Adrenal gland (tissue), 5 donors: ENCODE measurements at regions not wholly inside any gene's neighbourhood (a gene's known extent, or its start where the extent isn't known, plus 50 kb on each side); places are given as distances from the start of the nearest gene placed in this dataset.

ENCODE experiments used
- POLR2A ChIP-seq, 2 donors: fragments of 450-650 bp; IDR thresholded peaks; one replicate each; pipeline ENCODE4 v1.6.1; 2017; ENCODE audit warnings: antibody characterized with exemption in 2 of 2, mild to moderate bottlenecking in 2 of 2, moderate library complexity in 1 of 2
- TF ChIP-seq, protein P1 (sequence below), 6 experiments: fragments of 450-650 bp in 4 of 6; fragments of 200-600 bp in 2 of 6; sonication (generic) in 1 of 6; IDR thresholded peaks; 1 replicate in 5 of 6; 2 replicates in 1 of 6; pipeline versions ENCODE4 v1.5.1 to v1.8.0; 2016 to 2021; ENCODE audit warnings: antibody characterized with exemption in 6 of 6, mild to moderate bottlenecking in 2 of 6, moderate library complexity in 1 of 6
- donor health status: DM: no; HTN: no; CAD: no.

GRCh38 chr6:114556846-114557488 lies 214.1 kb upstream of the HS3ST5 start:
- TF ChIP-seq, protein P1, sequence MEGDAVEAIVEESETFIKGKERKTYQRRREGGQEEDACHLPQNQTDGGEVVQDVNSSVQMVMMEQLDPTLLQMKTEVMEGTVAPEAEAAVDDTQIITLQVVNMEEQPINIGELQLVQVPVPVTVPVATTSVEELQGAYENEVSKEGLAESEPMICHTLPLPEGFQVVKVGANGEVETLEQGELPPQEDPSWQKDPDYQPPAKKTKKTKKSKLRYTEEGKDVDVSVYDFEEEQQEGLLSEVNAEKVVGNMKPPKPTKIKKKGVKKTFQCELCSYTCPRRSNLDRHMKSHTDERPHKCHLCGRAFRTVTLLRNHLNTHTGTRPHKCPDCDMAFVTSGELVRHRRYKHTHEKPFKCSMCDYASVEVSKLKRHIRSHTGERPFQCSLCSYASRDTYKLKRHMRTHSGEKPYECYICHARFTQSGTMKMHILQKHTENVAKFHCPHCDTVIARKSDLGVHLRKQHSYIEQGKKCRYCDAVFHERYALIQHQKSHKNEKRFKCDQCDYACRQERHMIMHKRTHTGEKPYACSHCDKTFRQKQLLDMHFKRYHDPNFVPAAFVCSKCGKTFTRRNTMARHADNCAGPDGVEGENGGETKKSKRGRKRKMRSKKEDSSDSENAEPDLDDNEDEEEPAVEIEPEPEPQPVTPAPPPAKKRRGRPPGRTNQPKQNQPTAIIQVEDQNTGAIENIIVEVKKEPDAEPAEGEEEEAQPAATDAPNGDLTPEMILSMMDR (IDR thresholded peaks at IDR 0.05), result no peak
- no peak for TF ChIP-seq POLR2A (IDR thresholded peaks at IDR 0.05)
